Activated CD4-positive, CD25-positive, alpha-beta regulatory T cell treated with anti-CD3 and anti-CD28 coated beads, Interleukin-2, amount 50 U/mL, for 16 hours (primary cell): ENCODE measurements at regions not wholly inside any gene's neighbourhood (a gene's known extent, or its start where the extent isn't known, plus 50 kb on each side); places are given as distances from the start of the nearest gene placed in this dataset.
"Not testable (repeated sequence)": the region's sequence is repeated elsewhere in the genome, so short reads cannot be mapped to it uniquely, and the experiment has no call there.

Source experiments
- DNase-seq: peaks from one replicate; pipeline ENCODE4 v3.0.0-alpha.2; 2020; ENCODE audit warnings: low read depth, low spot score

DNA sequence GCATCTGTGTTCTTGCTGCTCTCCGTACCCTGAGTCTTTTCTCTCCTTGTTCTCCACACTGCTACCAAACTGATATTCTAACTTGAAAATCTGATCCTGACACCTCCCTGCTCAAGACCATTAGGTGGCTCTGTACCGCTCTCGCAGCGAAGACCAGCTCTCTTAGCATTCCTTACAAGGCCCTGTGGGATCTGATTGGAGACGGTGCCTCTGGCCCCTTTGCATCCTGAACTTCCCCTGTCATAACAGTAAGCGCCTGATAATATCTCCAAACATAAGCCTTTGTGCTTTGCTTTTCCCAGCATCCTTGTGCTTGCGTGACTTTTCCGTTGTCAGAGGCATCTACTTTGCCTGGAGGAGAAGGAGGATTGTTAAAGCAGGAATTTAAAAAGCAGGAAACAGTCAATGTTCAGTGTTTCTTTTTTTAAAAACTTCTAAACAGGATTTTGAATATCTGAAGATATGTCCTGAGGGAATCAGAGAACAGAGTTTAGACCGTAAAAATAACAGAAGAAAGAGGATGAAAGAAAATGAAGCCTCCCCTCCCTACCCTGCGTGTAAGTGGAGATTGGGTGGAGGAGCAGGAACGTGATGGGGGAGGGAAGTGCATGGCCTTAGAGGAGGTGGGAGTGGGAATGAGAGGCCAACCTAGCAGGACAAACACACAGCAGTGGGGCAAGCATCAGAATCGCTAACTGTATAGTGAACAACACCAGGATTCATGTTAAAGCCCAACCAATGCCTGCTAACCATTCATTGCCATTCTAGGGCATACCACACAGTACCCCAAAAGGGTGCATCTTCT, 89.2 kb upstream of the STMND1 start:
- DNase-seq = no peak

DNA sequence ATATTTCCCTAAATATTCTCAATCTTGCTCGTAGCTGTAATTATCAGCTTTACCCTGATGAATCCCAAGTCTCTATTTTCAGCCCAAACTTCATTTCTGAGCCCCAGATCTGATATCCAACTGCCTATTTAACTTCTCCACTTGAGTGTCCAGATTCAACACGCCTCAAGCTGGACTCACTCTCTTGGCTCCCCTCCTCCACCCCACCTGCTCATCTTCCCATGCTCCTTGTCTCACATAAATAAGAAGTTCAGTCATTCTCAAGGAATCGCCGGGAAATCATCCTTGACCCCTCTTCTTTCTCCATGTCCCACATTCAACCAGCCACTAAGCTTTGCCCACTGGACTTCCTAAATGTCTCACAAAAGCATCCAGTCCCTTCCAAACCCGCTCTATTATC, 89.9 kb upstream of the STMND1 start:
- no peak for DNase-seq

GRCh38 chr6:17007749-17008148, 94.1 kb upstream of the STMND1 start:
- no peak for DNase-seq

DNA sequence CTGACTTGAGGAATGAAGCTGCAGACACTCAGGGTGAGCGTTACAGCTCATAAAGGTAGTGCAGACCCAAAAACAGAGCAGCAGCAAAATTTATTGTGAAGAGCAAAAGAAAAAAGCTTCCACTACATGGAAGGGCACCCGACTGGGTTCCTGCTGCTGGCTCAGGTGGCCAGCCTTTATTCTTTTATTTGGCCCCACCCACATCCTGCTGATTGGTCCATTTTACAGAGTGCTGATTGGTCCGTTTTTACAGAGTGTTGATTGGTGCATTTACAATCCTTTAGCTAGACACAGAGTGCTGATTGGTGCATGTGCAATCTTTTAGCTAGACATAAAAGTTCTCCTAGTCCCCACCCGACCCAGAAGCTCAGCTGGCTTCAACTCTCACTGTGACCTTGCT, 95.3 kb upstream of the STMND1 start:
- DNase-seq = no peak

DNA sequence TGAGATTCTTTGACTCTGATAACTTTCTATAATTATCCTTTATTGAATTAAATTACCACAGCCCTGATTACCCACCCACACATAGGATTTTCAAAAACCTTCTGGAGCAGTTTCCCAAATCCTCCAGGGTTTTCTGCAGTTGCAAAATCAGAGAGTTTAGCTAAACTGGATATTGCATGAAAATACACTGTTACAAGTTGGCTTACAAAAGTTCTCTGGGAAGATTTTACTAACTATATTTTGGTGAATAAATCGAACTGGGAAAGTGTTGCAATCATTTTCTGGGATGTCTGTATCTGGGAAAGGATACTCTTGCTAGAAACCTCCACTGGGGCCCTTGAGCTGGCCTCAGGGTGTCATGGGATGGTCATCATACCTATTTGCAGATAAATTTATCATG, 97.6 kb upstream of the STMND1 start:
- no peak for DNase-seq

DNA sequence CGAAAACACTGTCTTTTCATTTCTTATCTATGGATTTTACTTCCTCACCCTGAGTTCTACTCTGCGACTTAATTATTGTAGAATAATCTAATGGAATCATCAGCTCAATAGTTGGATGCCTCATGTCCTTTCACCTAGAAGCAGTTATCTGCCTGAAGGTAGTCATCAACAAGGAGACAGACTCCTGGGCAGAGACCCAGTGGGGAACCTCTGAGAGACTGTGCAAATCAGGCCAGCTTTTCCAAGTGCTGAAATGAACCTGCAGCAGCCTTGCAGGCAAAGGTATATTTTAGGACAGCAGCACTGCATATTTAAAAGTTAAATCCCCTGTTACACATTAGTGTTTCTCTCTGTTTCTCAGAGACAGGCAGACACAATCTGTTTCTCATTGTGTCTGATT, 99.7 kb upstream of the STMND1 start:
- no peak for DNase-seq

- no peak for DNase-seq
Observed at GRCh38 chr6:17001188-17001587, 100.7 kb upstream of the STMND1 start.

DNA sequence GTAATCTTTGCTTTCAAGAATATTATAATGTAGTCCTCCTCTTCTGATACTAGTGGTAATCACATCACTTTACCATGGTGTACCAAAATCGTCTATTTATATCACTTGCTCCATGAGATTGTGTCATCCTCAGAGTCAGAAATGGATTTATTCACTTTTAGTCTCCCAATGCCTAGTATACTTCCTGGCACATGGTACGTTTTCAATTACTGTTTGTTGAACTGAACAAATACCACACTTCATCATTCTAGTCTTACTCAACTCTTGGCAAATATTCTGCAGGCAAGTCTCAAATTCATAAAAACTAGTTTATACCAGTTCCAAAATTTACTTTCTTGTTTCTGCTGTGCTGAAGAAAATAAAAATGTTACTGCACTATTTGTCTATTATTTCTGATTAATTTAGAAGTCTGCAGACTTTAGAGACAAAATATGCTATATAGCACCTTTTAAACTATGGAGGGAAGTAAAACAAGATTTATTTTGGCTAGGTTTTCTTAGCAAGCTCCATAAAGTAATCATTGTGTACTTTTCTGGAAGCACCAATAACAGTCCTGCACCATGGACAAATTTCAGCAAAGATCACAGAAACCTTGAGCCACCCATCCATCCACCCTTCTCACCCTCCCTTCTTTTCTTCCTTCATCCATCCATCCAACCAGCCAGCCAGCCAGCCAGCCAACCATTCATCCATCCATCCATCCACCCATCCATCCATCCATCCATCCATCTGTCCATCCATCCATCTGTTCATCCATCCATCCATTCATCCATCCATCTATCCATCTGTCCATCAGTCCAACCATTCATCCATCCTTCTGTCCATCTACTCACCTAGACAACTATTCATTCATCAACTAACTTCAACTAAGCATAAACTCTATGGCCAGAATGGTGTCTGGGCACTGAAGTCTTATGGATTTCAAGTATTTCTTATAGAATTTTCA, 102.1 kb upstream of the STMND1 start:
- DNase-seq = no peak

GRCh38 chr6:16998461-16998860, 103.4 kb upstream of the STMND1 start:
- DNase-seq = no peak

- DNase-seq = no peak
Observed at GRCh38 chr6:16995511-16996250, 106.2 kb upstream of the STMND1 start.

DNA sequence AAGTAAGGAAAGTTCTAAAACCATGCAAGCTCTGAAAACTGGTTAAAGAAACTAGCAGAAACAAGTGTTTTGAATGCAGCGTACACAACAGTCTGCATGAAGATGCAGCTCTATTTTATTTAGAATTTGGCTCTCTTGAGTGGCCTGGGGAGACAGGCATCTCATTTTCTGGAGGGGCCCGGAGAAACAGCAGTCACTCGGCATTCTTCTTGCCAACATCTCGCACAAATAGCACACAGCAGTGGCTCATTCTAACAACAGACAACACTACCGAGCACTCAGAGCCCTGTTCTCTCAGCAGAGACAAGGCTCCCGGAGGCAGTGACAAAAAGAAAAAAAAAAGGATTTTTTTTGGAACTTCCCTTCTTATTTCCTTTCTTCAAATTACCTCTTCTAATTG, 108.5 kb upstream of the STMND1 start:
- DNase-seq = no peak

GRCh38 chr6:16991981-16992629, 109.7 kb upstream of the STMND1 start:
- no peak for DNase-seq

DNA sequence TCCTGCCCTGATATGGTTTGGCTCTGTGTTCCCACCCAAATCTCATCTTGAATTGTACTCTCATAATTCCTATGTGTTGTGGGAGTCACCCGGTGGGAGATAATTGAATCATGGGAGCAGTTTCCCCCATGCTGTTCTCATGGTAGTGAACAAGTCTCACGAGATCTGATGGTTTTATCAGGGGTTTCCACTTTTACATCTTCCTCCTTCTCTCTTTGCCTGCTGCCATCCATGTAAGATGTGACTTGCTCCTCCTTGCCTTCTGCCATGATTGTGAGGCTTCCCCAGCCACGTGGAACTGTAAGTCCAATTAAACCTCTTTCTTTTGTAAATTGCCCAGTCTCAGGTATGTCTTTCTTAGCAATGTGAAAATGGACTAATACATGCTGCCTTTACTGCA, 111.9 kb upstream of the STMND1 start:
- DNase-seq = not testable (repeated sequence)

- no peak for DNase-seq
Observed at GRCh38 chr6:16989382-16989781, 112.5 kb upstream of the STMND1 start.

DNA sequence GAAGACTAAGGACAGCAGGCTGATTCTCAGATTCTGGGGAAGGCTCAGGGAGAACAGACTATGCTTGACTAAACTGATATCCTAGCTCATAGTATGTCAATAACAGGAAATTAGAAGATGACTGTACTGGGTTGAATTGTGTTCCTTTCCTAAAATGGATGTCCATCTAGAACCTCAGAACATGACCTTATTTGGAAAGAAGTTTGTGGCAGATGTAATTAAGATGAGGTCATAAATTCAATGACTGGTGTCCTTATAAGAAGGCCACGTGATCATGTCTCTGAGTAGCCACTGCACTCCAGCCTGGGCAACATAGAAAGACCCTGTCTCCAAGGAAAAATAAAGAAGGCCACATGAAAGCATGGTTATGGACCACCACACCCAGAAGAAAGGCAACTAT, 113.9 kb upstream of the STMND1 start:
- DNase-seq = no peak

GRCh38 chr6:16985513-16986284, 116.2 kb upstream of the STMND1 start:
- DNase-seq = no peak

DNA sequence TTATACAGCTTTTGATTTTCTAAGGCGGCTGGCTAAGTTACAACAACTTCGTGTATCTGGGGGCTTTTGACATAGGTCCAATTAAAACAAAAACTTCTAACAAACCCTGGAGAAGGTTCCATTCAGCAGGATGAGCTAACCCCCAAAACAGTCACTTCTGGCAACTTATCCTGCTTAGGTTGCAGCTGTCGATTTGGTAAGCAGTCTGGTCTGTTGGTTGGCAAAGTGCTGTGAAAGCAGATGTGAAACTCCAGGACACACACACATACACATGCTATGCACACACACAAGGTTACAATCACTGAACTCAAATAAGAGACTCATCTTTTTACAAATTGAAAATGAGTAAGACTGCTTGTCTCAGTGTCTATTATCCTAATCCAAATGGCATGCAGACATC, 119.0 kb upstream of the STMND1 start:
- no peak for DNase-seq

DNA sequence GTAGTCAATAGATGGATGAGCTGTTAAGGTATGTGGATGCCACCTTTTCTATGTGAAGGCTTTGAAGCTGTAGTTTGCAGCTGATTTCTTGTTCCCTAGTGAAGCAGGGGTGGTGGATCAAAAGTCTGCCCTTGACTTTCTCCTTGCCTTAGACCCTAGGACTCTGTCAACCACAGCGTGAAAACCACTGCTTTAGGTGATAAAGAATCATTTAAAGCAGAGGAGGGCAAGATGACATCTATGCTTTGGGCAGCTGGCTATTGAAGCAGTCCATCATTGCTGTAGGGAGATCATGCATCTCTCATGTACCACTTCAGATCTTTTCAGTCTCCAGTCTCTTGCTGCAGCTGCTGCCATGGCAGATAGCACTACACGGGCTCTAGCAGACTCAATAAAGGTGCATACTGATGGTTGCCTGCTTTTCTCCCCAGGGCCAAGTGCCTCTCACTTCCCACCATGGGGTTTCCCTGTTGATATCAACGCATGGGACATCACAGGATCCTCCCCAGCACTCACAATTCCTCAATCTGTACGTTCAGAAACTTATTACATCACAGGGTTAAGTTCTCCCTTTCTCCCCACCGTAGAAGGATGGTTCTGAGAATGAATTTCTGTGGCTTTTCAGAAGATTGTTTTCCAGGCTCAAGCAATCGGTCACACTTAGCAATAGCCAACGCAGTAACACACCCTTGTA, 122.0 kb upstream of the STMND1 start:
- no peak for DNase-seq

- no peak for DNase-seq
Observed at GRCh38 chr6:16978686-16979085, 123.2 kb upstream of the STMND1 start.
